Loucy (cell line): ENCODE measurements at regions not wholly inside any gene's neighbourhood (a gene's known extent, or its start where the extent isn't known, plus 50 kb on each side); places are given as distances from the start of the nearest gene placed in this dataset.

Experiments
- H2AFZ ChIP-seq: fragments of 200-600 bp; sonication (generic); 2 replicates; pipeline ENCODE4 v1.6.0; 2016; ENCODE audit warnings: antibody characterized with exemption, mild to moderate bottlenecking, low read length, moderate library complexity
- H3F3A ChIP-seq: fragments of 200-600 bp; 2 replicates; pipeline ENCODE4 v1.6.0; 2016; ENCODE audit warnings: antibody characterized with exemption, low read depth, mild to moderate bottlenecking
- H3K27me3 ChIP-seq: fragments of 200-600 bp; sonication (generic); 2 replicates; pipeline ENCODE4 v1.6.1; 2014; ENCODE audit warnings: low read length, mild to moderate bottlenecking; ENCODE audit not compliant: insufficient read depth, poor library complexity, severe bottlenecking
- H3K36me3 ChIP-seq: fragments of 200-600 bp; sonication (generic); 2 replicates; pipeline ENCODE4 v1.6.1; 2016; ENCODE audit warnings: low read length; ENCODE audit not compliant: insufficient read depth
- H3K4me1 ChIP-seq: fragments of 200-600 bp; sonication (generic); 2 replicates; pipeline ENCODE4 v1.5.1; 2014; ENCODE audit warnings: low read length, mild to moderate bottlenecking; ENCODE audit not compliant: insufficient read depth, poor library complexity, severe bottlenecking
- H3K4me2 ChIP-seq: fragments of 200-600 bp; sonication (generic); 2 replicates; pipeline ENCODE4 v1.6.0; 2014; ENCODE audit warnings: antibody characterized with exemption, low read length, low read depth, mild to moderate bottlenecking; ENCODE audit not compliant: poor library complexity, severe bottlenecking
- H3K4me3 ChIP-seq: fragments of 200-600 bp; sonication (generic); 2 replicates; pipeline ENCODE4 v1.5.1; 2014; ENCODE audit warnings: low read length, mild to moderate bottlenecking, mixed read lengths; ENCODE audit not compliant: poor library complexity, severe bottlenecking
- H3K79me2 ChIP-seq: fragments of 200-600 bp; sonication (generic); 2 replicates; pipeline ENCODE4 v1.6.1; 2014; ENCODE audit warnings: low read length; ENCODE audit not compliant: insufficient read depth
- H3K9ac ChIP-seq: fragments of 200-600 bp; sonication (generic); 2 replicates; pipeline ENCODE4 v1.6.0; 2014; ENCODE audit warnings: mild to moderate bottlenecking, low read depth, low read length, moderate library complexity; ENCODE audit not compliant: poor library complexity, severe bottlenecking
- H3K9me2 ChIP-seq: fragments of 200-600 bp; sonication (generic); replicated peaks from 2 replicates; pipeline ENCODE4 v1.6.1; 2016; ENCODE audit warnings: low read depth, low read length, mixed read lengths
- H3K9me3 ChIP-seq: fragments of 200-600 bp; sonication (generic); 2 replicates; pipeline ENCODE4 v1.6.1; 2014; ENCODE audit warnings: mild to moderate bottlenecking, antibody characterized with exemption, low read length, low read depth; ENCODE audit not compliant: insufficient read depth
- H4K20me1 ChIP-seq: fragments of 200-600 bp; sonication (generic); 2 replicates; pipeline ENCODE4 v1.6.0; 2014; ENCODE audit warnings: antibody characterized with exemption, low read length, mild to moderate bottlenecking; ENCODE audit not compliant: insufficient read depth, poor library complexity, severe bottlenecking
- EZH2phosphoT487 ChIP-seq: fragments of 200-600 bp; IDR thresholded peaks from 2 replicates; pipeline ENCODE4 v1.6.1; 2018; ENCODE audit warnings: antibody characterized with exemption, mild to moderate bottlenecking, moderate library complexity, borderline replicate concordance
- TF ChIP-seq, protein P1 (sequence below): fragments of 200-600 bp; sonication (generic); conservative IDR thresholded peaks from 2 replicates; pipeline ENCODE4 v1.5.1; 2014; ENCODE audit warnings: mild to moderate bottlenecking, antibody characterized with exemption, low read length

GRCh38 chr18:61132031-61132430 is 201.2 kb upstream of the CDH20 start:
- H3K9me3 ChIP-seq, result no peaks in the 10 kb centered on the region
- no peaks in the 10 kb centered on the region for H3K36me3 ChIP-seq
- H3F3A ChIP-seq, result no peaks in the 10 kb centered on the region

GRCh38 chr18:61133783-61134182 is 199.4 kb upstream of the CDH20 start:
- H3K4me1 ChIP-seq, result no peaks in the 10 kb centered on the region
- H3K36me3 ChIP-seq, result no peaks in the 10 kb centered on the region
- no peaks in the 10 kb centered on the region for H3K9me2 ChIP-seq
- no peak overlapping the region for H3K4me2 ChIP-seq
- no peaks in the 10 kb centered on the region for H3F3A ChIP-seq
- H3K79me2 ChIP-seq, result no peaks in the 10 kb centered on the region
- no peaks in the 10 kb centered on the region for H4K20me1 ChIP-seq
- TF ChIP-seq, protein P1, sequence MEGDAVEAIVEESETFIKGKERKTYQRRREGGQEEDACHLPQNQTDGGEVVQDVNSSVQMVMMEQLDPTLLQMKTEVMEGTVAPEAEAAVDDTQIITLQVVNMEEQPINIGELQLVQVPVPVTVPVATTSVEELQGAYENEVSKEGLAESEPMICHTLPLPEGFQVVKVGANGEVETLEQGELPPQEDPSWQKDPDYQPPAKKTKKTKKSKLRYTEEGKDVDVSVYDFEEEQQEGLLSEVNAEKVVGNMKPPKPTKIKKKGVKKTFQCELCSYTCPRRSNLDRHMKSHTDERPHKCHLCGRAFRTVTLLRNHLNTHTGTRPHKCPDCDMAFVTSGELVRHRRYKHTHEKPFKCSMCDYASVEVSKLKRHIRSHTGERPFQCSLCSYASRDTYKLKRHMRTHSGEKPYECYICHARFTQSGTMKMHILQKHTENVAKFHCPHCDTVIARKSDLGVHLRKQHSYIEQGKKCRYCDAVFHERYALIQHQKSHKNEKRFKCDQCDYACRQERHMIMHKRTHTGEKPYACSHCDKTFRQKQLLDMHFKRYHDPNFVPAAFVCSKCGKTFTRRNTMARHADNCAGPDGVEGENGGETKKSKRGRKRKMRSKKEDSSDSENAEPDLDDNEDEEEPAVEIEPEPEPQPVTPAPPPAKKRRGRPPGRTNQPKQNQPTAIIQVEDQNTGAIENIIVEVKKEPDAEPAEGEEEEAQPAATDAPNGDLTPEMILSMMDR, result no peak
- TF ChIP-seq EZH2phosphoT487, result no peak
- H3K4me3 ChIP-seq, result no peak overlapping the region
- no peaks in the 10 kb centered on the region for H3K27me3 ChIP-seq
- no peaks in the 10 kb centered on the region for H3K9me3 ChIP-seq
- H2AFZ ChIP-seq, result no peak overlapping the region
- no peak overlapping the region for H3K9ac ChIP-seq

More at GRCh38 chr18:61132031-61132430, 201.2 kb upstream of the CDH20 start:
- H3K4me2 ChIP-seq, result no peak overlapping the region
- H3K4me3 ChIP-seq, result no peak overlapping the region
- H3K9me2 ChIP-seq, result no peaks in the 10 kb centered on the region
- H3K4me1 ChIP-seq, result no peaks in the 10 kb centered on the region
- no peaks in the 10 kb centered on the region for H3K27me3 ChIP-seq
- TF ChIP-seq EZH2phosphoT487, result no peak
- TF ChIP-seq, protein P1, result no peak
- H2AFZ ChIP-seq, result no peak overlapping the region
- no peaks in the 10 kb centered on the region for H4K20me1 ChIP-seq
- H3K79me2 ChIP-seq, result no peaks in the 10 kb centered on the region
- no peak overlapping the region for H3K9ac ChIP-seq

GRCh38 chr18:61136711-61137251 is 196.4 kb upstream of the CDH20 start:
- TF ChIP-seq, protein P1, result no peak
- no peak for TF ChIP-seq EZH2phosphoT487
- Histone ChIP-seq H4K20me1 (no peaks in the 10 kb centered on the region), H3K4me1 (no peaks in the 10 kb centered on the region), H3K9ac (no peak overlapping the region), H3K9me2 (no peaks in the 10 kb centered on the region), H2AFZ (no peak overlapping the region), H3F3A (no peaks in the 10 kb centered on the region), H3K27me3 (no peaks in the 10 kb centered on the region), H3K79me2 (no peaks in the 10 kb centered on the region), H3K4me2 (no peak overlapping the region), H3K4me3 (no peak overlapping the region), H3K9me3 (no peaks in the 10 kb centered on the region; the same call in 1 of the 2 replicates), H3K36me3 (no peaks in the 10 kb centered on the region)
